ENCODE measurements at regions not wholly inside any gene's neighbourhood (a gene's known extent, or its start where the extent isn't known, plus 50 kb on each side); places are given as distances from the start of the nearest gene placed in this dataset.

- Histone ChIP-seq H3K27me3 (ENCODE audit: insufficient read depth, low read depth) (no peaks in the 10 kb centered on the region), H3K4me3 (IDR thresholded peaks at IDR 0.05; ENCODE audit: insufficient read depth, low read depth, low read length) (no peak overlapping the region), H3K4me1 (ENCODE audit: low read depth, poor library complexity, severe bottlenecking) (no peaks in the 10 kb centered on the region), H3K36me3 (ENCODE audit: insufficient read depth) (no peaks in the 10 kb centered on the region), H4K20me1 (ENCODE audit: insufficient read depth) (no peaks in the 10 kb centered on the region), H3K9ac (no peak overlapping the region), H3K4me2 (no peak overlapping the region), H2AFZ (ENCODE audit: low read depth) (no peak overlapping the region), H3K27ac (no peak overlapping the region), H3K79me2 (ENCODE audit: insufficient read depth, low read depth) (no peaks in the 10 kb centered on the region)
- no peak for TF ChIP-seq CTCF (conservative IDR thresholded peaks at IDR 0.05; ENCODE audit: low read depth, low read length)
Observed at GRCh38 chr18:77470569-77471413, 221.1 kb downstream of the GALR1 start.

- TF ChIP-seq CTCF (conservative IDR thresholded peaks at IDR 0.05; ENCODE audit: low read depth, low read length) = no peak
- Histone ChIP-seq H3K36me3 (ENCODE audit: insufficient read depth) (no peaks in the 10 kb centered on the region), H3K27ac (no peak overlapping the region), H3K4me2 (no peak overlapping the region), H3K9ac (no peak overlapping the region), H3K27me3 (ENCODE audit: insufficient read depth, low read depth) (no peaks in the 10 kb centered on the region), H4K20me1 (ENCODE audit: insufficient read depth) (no peaks in the 10 kb centered on the region), H3K4me3 (IDR thresholded peaks at IDR 0.05; ENCODE audit: insufficient read depth, low read depth, low read length) (no peak overlapping the region), H3K4me1 (ENCODE audit: low read depth, poor library complexity, severe bottlenecking) (no peaks in the 10 kb centered on the region), H3K79me2 (ENCODE audit: insufficient read depth, low read depth) (no peaks in the 10 kb centered on the region), H2AFZ (ENCODE audit: low read depth) (no peak overlapping the region)
Observed at GRCh38 chr18:77472509-77472908, 222.9 kb downstream of the GALR1 start.

GRCh38 chr18:77478646-77479442, 229.2 kb downstream of the GALR1 start:
- Histone ChIP-seq H3K9ac (no peak overlapping the region), H3K27me3 (ENCODE audit: insufficient read depth, low read depth) (no peaks in the 10 kb centered on the region), H3K4me2 (no peak overlapping the region), H3K4me3 (IDR thresholded peaks at IDR 0.05; ENCODE audit: insufficient read depth, low read depth, low read length) (no peak overlapping the region), H2AFZ (ENCODE audit: low read depth) (no peak overlapping the region), H3K36me3 (ENCODE audit: insufficient read depth) (no peaks in the 10 kb centered on the region), H3K79me2 (ENCODE audit: insufficient read depth, low read depth) (no peaks in the 10 kb centered on the region), H4K20me1 (ENCODE audit: insufficient read depth) (no peaks in the 10 kb centered on the region), H3K4me1 (ENCODE audit: low read depth, poor library complexity, severe bottlenecking) (no peaks in the 10 kb centered on the region), H3K27ac (no peak overlapping the region)
- no peak for TF ChIP-seq CTCF (conservative IDR thresholded peaks at IDR 0.05; ENCODE audit: low read depth, low read length)

GRCh38 chr18:77481541-77481940, 231.9 kb downstream of the GALR1 start:
- Histone ChIP-seq H3K79me2 (ENCODE audit: insufficient read depth, low read depth) (no peaks in the 10 kb centered on the region), H2AFZ (ENCODE audit: low read depth) (no peak overlapping the region), H3K4me2 (no peak overlapping the region), H3K4me3 (IDR thresholded peaks at IDR 0.05; ENCODE audit: insufficient read depth, low read depth, low read length) (no peak overlapping the region), H4K20me1 (ENCODE audit: insufficient read depth) (no peaks in the 10 kb centered on the region), H3K27ac (no peak overlapping the region), H3K36me3 (ENCODE audit: insufficient read depth) (no peaks in the 10 kb centered on the region), H3K27me3 (ENCODE audit: insufficient read depth, low read depth) (no peaks in the 10 kb centered on the region), H3K4me1 (ENCODE audit: low read depth, poor library complexity, severe bottlenecking) (no peaks in the 10 kb centered on the region), H3K9ac (no peak overlapping the region)
- no peak for TF ChIP-seq CTCF (conservative IDR thresholded peaks at IDR 0.05; ENCODE audit: low read depth, low read length)

Data from KMS-11 (cell line).